Thyroid gland (tissue), 4 donors: ENCODE measurements at regions not wholly inside any gene's neighbourhood (a gene's known extent, or its start where the extent isn't known, plus 50 kb on each side); places are given as distances from the start of the nearest gene placed in this dataset.
"Not testable (repeated sequence)": the region's sequence is repeated elsewhere in the genome, so short reads cannot be mapped to it uniquely, and the experiment has no call there.

ENCODE experiments used
- POLR2A ChIP-seq, 2 donors: fragments of 450-650 bp; IDR thresholded peaks; one replicate each; pipeline ENCODE4 v1.6.1; 2017; ENCODE audit warnings: antibody characterized with exemption in 2 of 2, mild to moderate bottlenecking in 2 of 2, moderate library complexity in 1 of 2
- TF ChIP-seq, protein P1 (sequence below), 6 experiments: fragments of 200-600 bp in 3 of 6; fragments of 450-650 bp in 3 of 6; sonication (generic) in 3 of 6; IDR thresholded peaks; one replicate each; pipeline ENCODE4 v1.5.1; 2016 to 2019; ENCODE audit warnings: antibody characterized with exemption in 6 of 6, mild to moderate bottlenecking in 2 of 6, inconsistent platforms in 1 of 6, moderate library complexity in 1 of 6

DNA sequence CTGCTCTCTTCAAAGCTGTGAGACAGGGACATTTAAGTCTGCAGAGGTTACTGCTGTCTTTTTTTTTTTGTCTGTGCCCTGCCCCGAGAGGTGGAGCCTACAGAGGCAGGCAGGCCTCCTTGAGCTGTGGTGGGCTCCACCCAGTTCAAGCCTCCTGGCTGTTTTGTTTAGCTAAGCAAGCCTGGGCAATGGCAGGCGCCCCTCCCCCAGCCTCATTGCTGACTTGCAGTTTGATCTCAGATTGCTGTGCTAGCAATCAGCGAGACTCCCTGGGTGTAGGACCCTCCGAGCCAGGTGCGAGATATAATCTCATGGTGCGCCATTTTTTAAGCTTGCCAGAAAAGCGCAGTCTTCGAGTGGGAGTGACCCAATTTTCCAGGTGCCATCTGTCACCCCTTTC lies 1595.8 kb downstream of the NLGN4Y start:
- TF ChIP-seq, protein P1, sequence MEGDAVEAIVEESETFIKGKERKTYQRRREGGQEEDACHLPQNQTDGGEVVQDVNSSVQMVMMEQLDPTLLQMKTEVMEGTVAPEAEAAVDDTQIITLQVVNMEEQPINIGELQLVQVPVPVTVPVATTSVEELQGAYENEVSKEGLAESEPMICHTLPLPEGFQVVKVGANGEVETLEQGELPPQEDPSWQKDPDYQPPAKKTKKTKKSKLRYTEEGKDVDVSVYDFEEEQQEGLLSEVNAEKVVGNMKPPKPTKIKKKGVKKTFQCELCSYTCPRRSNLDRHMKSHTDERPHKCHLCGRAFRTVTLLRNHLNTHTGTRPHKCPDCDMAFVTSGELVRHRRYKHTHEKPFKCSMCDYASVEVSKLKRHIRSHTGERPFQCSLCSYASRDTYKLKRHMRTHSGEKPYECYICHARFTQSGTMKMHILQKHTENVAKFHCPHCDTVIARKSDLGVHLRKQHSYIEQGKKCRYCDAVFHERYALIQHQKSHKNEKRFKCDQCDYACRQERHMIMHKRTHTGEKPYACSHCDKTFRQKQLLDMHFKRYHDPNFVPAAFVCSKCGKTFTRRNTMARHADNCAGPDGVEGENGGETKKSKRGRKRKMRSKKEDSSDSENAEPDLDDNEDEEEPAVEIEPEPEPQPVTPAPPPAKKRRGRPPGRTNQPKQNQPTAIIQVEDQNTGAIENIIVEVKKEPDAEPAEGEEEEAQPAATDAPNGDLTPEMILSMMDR (IDR thresholded peaks at IDR 0.05) = not testable (repeated sequence)
- not testable (repeated sequence) for TF ChIP-seq POLR2A (IDR thresholded peaks at IDR 0.05)
